ENCODE measurements at regions not wholly inside any gene's neighbourhood (a gene's known extent, or its start where the extent isn't known, plus 50 kb on each side); places are given as distances from the start of the nearest gene placed in this dataset.

DNA sequence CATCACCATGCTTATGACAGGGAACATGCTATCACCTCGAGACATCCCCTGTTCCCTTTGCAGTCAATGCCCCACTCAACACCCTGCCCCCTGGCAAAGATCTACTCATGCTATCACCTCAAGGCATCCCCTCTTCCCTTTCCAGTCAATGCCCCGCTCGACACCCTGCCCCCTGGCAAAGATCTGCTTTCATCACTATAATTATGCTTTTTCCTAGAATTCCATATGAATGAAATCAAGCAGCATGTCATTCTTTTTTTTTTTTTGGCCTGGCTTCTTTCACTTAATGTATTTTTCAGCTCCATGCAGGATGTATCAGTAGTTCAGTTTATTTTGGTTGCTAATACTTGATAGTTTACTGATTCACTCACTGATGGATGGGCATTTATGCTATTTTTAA, 554.9 kb downstream of the CDH26 start:
- no peak for TF ChIP-seq CTCF (IDR thresholded peaks at IDR 0.05)
- TF ChIP-seq EZH2 (IDR thresholded peaks at IDR 0.05), result no peak
- no peak for TF ChIP-seq EZH2phosphoT487 (IDR thresholded peaks at IDR 0.05)
